ENCODE measurements at regions not wholly inside any gene's neighbourhood (a gene's known extent, or its start where the extent isn't known, plus 50 kb on each side); places are given as distances from the start of the nearest gene placed in this dataset.

- TF ChIP-seq CTCF (IDR thresholded peaks at IDR 0.05; ENCODE audit: poor library complexity) (no peak), EZH2 (IDR thresholded peaks at IDR 0.05; ENCODE audit: borderline replicate concordance) (no peak)
Measured at GRCh38 chr2:207428573-207428972, 101.2 kb upstream of the CREB1 start.
